Frontal cortex (tissue), 3 donors: ENCODE measurements at regions not wholly inside any gene's neighbourhood (a gene's known extent, or its start where the extent isn't known, plus 50 kb on each side); places are given as distances from the start of the nearest gene placed in this dataset.

ENCODE experiments used
- DNase-seq, 2 donors: peaks; one replicate each; pipeline ENCODE4 v3.0.0; 2012; ENCODE audit warnings: low spot score in 2 of 2
- FAIRE-seq: peaks from 2 replicates; lab custom pipeline; 2012; peaks lifted over from hg19 to GRCh38; lab: Jason Lieb, UNC
- donor health status: control.
- donor health status: control.
- donor health status: control.

DNA sequence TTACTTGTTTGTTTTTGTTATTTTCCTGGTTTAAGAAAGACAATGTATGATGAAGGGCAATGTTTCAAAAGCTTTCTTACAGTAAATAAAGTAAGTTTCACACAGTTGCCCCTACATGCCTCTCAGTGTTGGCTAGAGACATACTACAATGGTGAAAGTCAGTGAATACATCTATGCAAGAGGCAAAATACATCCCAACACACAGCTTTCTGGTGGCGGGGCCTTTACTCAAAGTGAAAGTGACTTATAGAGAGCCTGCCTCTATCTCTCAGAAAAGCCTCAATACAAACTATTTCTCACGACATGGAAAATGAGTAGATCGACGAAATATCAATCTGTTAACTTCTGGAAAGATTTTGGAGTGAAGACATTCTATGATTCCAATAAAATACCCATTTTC, 122.3 kb downstream of the SLC30A10 start:
- FAIRE-seq: no peak
- DNase-seq: no peak

DNA sequence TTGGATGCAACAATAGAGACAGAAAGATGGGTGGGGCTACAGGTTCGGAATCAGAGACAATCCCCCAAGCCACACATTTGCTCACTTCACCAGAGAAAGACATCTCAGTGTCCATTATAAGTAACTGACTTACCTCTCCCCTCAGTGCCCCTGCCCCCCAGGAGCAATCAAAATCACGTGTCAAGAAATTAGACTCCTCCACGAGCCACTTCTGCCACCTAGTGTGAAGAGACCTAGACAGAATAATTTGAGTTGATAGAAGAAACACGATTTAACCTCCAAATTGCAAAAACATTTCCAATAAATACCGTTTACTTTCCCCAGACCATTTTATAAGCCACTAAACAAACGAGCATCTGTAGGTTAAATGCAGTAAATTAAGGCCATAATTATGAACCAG, 123.2 kb downstream of the SLC30A10 start:
- FAIRE-seq: no peak
- no peak for DNase-seq

DNA sequence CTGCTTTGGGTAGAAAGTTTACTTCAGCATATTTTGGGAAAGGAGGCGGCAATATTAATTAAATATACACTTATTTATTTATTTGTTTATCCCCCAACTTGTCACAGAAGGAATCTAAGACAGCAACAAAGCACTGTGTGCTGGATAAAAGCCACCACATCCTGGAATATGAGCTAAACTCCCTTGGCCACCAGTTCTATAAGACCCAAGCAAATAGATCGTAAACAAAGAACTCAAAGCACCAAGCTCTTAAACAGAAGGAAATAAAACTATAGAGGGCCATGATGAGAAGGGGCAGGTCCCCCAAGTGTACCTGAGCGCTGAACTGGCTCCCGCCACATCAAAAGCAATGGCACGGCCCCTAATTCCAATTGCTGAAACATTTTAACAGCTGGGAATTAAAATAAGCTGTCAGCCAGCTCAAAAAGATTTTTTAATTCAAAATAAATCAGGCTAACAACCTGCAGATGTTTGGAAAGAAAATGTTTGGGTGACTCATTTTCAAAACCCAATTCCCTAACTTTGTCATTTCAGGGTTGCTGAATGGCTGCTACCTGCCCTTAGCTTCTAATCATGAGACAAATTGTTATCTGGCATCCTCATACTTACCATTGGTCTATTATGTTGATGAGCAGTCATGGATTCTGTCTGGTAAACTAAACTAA, 127.1 kb downstream of the SLC30A10 start:
- DNase-seq (no peak), FAIRE-seq (no peak)

DNA sequence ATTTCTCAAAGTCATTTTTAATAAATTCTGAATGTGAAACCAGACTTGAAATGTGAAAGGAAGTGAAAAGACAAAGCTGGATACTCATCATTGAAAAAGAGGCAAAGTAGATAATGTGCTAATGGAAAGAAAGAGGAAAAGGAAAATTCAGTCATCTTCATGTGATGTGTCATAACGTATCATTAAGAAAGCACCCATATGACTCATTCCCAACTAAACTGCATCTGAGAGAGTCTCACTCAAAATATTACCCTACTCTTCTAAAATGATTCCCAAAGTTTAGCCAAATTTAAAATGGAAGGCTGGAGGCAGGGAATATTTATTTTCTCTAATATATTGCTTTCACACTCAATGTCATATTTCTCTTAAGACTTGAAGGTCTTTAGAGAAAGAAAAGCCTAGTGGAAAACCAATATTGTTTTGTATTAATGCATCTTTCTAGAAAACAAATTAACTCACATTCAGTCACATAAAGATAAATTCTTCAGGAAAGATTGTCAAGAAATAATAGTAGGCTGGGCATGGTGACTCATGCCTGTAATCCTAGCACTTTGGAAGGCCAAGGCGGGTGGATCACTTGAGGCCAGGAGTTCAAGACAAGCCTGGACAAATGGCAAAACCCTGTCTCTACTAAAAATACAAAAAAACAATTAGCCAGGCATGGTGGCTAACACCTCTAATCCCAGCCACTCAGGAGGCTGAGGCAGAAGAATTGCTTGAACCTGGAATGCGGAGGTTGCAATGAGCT, 129.9 kb downstream of the SLC30A10 start:
- no peak for FAIRE-seq
- no peak for DNase-seq

DNA sequence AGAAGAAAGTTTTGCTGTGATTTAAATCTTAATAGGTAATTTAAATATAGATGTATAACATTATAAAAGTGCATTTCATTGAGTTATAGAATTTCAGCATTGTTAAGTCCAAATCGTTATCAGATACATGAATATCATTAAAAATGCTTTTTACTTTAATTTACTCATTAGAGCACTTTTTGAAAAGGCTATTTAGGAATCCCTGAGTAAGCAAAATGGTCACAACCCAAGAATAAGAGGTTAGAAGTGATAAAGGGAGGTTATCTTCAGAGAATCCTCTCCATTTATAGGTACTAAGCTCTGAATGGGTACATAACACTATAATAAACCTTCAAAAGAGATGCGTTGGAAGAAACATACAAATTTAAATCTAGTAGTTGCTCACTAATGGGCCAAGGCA, 130.7 kb downstream of the SLC30A10 start:
- FAIRE-seq: no peak

DNA sequence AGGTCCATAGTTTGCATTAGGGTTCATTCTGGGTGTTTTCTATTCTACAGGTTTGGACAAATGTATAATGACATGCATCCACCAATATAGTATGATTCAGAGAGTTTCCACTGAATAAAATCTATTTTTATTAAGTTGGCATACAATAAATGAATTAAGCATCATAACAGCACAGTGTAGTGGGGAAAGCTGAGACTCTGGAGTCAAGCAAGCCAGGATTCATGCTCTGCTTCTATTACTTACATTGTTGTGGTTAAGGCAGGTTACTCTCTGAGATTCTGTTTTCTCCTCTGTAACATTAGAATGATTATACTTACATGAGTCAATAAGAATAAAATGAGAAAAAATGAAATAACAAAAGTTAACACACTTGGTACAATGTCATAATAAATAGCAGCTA, 131.3 kb downstream of the SLC30A10 start:
- FAIRE-seq: no peak
- DNase-seq: no peak

More for the DNA sequence above, 130.7 kb downstream of the SLC30A10 start:
- DNase-seq: no peak

DNA sequence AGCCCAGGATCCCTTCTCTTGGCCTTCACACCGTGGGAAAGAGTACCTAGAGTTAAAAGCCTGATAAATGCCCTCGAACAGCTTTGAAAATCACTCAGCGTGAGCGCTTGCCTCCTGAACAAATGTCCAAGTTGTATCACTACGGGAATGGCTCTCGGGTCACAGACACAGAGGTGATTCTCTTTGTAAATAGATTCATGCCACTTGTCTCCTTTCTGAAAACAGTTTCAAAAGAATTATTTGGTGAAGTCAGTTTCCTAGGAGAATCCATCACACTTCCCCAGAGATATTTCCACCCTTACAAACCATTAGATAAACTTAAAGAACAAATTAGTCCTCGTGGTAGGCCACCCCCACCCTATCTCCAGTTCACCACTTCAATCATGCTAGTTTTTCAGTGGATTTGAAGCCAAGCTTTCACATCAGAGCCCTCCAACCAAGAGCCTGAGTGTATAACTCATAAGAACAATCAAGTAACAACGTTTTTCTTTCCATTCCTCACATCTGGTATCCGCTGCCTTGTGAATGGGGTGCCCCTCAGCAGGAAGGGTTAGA, 132.9 kb downstream of the SLC30A10 start:
- no peak for FAIRE-seq
- DNase-seq: no peak

DNA sequence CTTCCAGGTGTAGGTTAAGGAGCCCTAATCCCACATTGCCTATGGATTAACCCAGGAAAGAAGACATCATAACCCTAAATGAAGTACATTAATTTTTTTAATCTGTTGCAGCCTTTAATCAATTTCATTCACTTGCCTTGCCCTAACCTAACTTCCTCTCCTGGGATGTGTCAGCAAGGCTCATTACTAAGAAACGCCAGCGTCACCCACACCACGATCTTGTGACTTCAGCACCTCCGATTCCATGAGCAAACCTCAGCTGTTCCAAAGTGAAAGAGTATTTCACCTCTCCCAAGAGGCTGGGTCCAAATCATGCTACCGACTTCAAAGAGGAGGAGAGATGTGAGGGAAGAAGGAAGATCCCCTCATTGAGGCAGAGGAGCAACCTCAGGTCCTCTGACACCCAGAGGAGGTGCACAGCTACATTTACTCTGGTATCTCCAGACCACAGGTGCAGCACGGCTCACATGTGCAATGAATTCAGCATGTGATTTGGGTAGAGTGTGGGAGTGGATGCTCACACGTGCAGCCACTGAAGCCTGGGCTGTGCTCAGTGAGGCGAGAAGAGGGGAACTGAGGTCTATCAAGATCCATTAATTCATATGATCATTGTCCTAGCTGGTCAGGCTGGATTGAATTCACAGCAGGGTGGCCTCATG, 134.1 kb downstream of the SLC30A10 start:
- no peak for FAIRE-seq

DNA sequence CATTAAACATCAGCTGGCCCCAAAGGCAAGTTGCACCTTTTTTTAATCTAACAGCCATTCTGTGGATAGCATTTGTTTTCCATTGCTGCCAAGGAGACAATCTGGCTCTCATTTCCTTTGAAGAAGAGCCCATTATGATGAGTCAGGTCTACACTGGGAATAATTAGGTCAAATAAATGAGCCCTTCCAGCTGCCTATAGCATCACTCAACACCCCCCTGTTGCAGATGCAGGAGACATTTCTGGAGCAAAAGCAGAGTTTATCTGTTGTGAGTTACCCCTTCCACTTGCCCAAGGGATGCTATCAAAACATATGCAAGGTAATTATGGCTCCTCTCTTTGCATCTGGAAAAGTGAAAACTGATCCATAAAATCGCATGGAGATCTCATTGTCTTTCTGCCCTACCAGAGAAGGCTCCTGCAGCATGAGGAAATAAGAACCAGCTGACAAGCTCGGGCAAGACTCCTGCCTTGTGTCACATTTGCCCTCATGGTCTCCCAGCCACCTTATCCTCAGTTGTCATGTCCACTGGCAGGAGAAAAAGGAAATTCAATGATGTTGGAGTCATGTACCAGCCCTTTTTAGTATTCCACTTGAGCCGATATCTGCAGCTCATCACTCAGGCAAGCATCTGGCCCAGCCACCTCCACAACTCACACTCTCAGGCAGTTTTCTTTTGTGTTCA, 135.9 kb downstream of the SLC30A10 start:
- no peak for DNase-seq
- FAIRE-seq: no peak

More for the DNA sequence above, 134.1 kb downstream of the SLC30A10 start:
- DNase-seq: no peak

DNA sequence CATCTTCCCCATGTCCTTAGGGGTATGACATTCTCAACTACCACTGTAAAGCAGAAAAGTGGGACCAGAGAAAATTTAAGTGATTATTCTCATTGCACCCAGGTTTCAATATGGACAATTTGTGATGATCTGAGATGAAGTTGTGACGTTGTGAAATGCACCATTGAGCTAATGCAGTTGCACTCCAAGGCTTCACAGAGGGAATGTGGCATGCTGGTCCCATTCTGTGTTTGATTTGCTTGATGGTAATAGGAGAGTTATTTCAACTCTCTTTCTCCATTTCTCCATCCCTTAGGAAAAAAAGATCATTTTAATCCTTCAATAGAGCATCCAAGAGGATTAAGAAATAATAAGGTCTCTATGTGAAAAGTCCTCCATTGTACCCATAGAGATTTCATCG, 136.6 kb downstream of the SLC30A10 start:
- FAIRE-seq (no peak), DNase-seq (no peak)

DNA sequence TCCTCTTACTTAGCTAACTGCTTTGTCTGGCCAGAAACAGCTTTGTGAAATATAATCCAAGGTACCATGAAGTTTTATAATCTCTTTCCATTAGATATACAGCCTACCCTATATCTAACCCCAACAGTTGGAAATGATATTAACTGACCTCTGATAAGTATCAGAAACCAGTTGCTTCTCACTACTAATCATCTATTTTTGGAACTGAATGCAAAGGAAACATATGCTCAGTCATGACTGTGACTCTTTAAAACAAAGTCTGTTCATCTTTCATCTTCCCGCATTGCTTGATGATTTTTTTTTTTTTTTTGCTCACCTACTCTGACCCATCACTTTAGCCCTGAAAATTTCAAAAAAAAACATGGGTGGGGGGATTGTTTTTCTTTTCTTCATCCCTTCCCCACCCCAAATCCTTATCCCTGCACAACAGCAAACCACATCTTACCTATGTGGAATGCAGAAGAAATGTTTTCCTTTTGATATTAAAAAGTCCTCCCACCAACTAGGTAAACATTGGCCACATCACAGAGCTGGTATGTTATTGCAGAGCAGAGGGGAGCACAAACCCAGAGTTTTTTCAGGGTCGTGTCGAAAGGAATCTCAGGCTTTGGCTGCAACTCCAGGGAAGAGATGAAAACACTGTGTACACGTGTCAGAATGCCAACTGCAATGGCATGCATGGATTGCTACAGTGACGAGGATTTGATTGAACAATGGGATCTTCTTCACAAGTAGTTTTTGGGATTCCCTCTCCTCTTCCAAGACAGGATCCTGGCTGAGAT, 137.3 kb downstream of the SLC30A10 start:
- FAIRE-seq (no peak), DNase-seq (no peak)

DNA sequence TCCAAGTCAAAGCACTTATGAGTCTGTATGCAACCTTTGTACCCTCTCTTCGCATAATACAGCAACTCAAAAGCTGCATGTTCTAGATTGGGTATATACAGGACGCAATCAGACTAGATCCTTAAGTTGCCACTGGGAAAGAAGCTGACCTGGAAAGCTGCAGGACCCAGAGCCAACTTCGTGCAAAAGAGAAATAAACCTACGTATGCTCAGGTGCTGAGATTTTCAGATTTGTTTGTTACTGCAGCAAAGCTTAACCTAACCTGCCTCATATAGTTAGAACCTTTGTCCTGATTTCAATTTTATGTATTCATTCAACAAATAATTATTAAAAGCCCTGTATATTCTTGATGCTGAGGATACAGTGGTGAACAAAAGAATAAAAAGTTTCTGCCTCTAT, 139.7 kb downstream of the SLC30A10 start:
- DNase-seq (no peak), FAIRE-seq (no peak)

DNA sequence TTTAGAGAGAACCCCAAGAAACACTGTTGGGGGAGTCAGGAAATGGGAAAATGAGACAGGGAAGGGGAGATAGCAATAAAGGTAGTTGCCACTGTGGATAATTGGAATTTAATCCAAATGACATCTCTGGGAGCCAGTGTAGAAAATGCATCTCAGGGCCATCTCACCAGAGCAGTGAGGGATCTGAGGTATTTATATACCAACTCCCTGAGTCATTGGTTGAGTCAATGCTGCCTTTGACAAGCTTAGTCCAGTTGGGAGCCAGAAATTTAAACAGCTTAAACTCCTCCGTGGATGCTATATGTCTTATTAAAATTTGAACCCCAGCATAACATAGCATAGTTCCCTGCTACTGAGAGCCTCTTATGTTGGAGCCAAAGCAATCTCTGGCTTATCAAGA, 140.3 kb downstream of the SLC30A10 start:
- DNase-seq: no peak
- FAIRE-seq: no peak

DNA sequence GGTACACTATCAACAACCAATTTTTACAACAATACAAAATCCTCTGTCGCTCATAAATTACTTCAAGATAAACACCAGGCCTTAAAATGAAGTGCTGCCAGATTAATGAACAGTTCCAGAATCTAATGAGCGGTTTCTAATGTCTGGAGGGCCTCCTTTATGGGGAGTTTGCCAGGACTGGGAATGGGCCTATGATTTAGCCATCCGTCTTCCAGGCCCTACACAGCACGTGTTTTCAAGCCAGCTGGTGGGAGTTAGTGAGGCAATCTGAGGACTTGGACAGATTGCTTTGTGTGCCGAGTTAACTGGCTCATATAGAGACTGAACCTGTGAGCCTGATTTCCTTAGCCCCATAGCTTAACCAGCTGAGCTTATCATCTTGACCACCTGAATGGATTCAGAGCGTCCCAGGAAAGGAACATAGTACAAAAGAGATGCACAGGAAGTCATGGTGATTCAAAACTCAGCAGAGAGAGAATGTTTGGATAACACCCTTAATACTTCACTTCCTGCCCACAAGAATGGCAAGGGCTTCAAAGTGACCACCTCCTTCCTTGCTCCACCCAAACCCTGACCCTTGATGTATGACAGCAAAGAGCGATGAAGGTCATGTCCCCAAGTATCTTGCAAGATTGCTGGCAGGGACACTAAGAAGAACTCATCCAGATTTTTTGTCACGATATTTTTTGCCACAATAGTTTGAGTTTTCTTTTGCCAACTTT, 143.5 kb downstream of the SLC30A10 start:
- FAIRE-seq: no peak
- DNase-seq: no peak

DNA sequence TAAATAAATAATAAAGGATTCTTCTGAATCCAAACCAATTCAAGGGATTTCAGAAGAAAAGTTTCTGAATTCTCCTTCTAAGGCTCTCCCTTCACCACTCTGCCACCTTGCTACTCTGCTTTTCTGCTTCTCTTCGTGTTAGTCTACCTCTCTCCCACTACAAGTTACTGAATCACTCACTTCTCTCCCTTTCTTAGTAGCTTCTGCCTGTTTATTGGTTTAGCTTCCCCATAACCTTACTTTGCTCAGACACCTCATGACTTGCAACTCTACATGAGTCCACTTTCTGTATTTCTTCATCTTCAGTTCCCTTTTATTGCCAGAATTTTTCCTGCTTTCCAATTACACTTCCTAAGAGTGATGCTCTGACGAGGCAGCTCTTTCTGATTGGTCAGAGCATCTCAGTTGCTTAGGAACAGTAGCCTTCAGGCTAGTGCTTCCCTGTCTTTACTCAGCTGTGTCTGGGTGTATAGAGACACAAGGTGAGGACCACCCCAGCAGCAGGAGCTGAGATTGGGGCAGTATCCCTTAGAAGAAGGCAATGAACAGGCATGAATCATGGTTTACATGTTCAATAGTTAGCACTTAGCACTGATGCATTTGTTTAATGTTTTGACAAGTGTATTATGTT, 144.6 kb downstream of the SLC30A10 start:
- FAIRE-seq (no peak), DNase-seq (no peak)

DNA sequence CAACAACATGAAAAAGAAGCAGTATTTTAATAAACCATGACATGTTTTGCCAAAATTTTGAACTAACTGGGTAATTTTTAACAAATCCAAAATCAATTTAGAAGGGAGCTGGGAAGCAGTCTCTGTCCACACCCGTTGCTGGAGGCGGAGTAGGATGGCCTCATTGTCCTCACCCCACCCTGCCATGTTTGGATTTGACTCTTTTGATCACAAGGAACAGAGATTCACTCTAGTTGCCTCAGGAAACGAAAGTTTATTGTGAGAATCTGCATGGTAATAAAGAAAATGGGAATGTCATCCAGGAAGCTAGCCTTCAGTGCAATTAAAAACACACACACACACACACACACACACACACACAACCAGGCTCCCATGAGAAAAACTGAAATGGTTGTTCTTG, 145.4 kb downstream of the SLC30A10 start:
- no peak for FAIRE-seq
- no peak for DNase-seq

DNA sequence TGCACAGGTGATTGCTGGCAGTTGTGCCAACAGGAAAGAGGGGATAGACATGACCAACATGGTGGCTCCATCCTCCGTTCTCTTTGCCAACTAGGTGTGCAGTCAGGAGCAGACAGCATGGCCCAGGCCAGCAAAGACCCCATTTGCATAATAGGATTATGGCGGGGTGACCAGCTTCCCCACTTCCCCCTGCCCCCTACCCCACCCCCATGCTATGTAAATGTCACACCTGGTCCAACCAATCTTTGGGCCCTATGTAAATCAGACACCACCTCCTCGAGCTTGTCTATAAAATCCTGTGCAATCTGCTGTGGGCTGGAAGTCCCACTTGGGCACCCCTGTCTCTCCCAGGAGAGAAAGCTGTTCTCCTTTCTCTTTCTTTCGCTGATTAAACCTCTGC, 146.0 kb downstream of the SLC30A10 start:
- no peak for FAIRE-seq
- no peak for DNase-seq

DNA sequence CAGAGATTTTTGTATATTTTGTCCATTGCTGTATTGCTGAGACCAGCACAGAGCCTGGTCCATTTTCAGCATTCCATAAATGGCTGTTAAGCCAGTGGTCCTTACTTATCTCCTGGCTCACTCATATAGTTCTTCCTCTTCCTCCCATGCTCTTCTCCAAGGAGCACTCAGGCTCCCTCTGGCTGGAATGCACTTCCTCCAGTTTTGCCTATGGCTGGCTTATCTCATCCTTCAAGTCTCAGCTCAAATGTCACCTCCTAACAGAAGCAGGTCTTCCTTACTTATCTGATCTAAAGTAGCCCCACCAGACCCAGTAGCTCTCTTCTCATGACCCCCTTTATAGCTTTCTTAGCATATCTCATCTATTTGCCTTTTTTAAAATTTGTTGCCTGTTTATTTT, 146.9 kb downstream of the SLC30A10 start:
- FAIRE-seq: no peak

More for the DNA sequence above, 146.9 kb downstream of the SLC30A10 start:
- no peak for DNase-seq
